ENCODE measurements at regions not wholly inside any gene's neighbourhood (a gene's known extent, or its start where the extent isn't known, plus 50 kb on each side); places are given as distances from the start of the nearest gene placed in this dataset.
"Not testable (repeated sequence)": the region's sequence is repeated elsewhere in the genome, so short reads cannot be mapped to it uniquely, and the experiment has no call there.

- DNase-seq (ENCODE audit: low read depth in 2 of 2), result no peak
Observed at GRCh38 chr7:12004581-12004980, 172.6 kb upstream of the THSD7A start.

GRCh38 chr7:12007576-12007975, 175.6 kb upstream of the THSD7A start:
- no peak for DNase-seq (ENCODE audit: low read depth in 2 of 2)

DNA sequence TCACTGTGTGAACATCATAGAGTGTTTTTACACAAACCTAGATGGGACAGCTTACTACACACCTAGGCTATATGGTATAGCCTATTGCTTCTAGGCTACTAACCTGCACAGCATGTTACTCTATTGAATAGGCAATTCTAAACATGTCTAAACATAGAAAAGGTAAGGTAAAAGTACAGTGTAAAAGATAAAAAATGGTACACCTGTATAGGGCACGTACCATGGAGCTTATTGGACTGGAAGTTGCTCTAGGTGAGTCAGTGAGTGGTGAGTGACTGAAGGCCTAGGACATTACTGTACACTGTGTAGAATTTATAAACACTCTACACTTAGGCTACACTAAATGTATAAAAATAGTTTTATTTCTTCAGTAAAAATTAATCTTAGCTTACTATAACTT, 182.0 kb upstream of the THSD7A start:
- DNase-seq (ENCODE audit: low read depth in 2 of 2), result no peak

DNA sequence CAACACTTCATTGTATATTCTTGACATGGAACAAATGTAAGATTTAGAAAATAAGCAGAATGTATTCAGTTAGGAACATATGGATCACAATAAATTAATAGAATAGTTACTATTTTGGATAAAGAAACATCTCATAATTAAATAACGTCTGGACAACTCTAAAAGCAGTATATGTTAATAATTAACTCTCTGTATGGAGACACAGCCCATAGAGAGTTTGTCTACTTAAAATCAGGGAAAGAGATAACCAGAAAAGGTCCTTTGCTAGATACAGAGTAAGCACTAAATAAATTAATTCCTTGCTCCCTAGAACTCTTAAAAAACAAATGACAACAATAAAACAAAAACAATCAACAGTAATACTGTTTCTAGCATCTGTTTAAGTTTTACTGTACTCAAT, 184.4 kb upstream of the THSD7A start:
- DNase-seq (ENCODE audit: low read depth in 2 of 2), result no peak

DNA sequence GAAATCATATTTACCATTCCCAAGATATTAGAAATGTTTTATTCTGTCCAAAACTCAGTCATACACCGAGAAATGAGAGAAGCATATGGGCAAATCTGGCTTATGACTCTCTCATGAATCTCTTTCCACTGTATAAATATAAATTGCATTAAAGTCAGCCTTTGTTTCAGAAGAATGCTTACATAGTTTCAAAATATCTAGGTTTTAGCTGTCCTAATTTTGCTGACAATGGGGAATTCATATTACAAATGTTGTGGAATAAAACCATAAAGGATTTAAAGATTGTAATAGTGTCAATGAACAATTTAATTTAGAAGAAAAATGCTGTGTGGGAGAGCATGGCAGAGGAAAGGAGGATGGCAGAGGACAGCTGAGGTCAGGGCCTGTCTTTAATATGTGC, 185.0 kb upstream of the THSD7A start:
- no peak for DNase-seq (ENCODE audit: low read depth in 2 of 2)

DNA sequence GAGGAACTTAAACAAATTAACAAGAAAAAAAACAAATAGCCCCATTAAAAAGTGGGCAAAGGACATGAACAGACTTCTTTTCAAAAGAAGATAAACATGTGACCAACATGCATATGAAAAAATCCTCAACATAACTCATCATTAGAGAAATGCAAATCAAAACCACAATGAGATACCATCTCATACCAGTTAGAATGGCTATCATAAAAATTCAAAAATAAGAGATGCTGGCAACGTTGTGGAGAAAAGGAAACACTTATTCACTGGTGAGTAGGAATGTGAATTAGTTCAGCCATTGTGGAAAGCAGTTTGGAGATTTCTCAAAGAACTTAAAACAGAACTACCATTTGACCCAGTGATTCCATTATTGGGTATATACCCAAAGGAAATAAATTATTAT, 189.1 kb upstream of the TMEM106B start:
- not testable (repeated sequence) for DNase-seq (ENCODE audit: low read depth in 2 of 2)

GRCh38 chr7:12025246-12025645, 185.8 kb upstream of the TMEM106B start:
- DNase-seq (ENCODE audit: low read depth in 2 of 2), result no peak

DNA sequence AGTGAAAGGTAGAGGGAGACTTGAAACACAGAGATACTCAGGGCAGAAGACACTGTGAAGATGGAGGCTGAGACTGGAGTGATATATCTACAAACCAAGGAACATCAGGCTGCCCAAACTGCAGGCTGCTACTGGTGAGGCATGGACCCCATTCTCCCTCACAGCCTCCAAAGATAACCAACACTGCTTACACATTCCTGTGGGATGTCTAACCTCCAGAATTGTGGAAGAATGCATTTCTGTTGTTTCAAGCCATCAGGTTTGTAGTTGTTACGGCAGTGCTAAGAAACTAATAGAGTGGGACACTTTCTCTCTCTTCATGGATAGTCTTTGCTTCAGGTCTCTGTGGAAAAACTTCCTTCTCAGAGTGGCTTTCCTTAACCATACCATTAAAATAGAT, 182.6 kb upstream of the TMEM106B start:
- DNase-seq (ENCODE audit: low read depth in 2 of 2), result no peak

GRCh38 chr7:12030116-12030515, 181.0 kb upstream of the TMEM106B start:
- no peak for DNase-seq (ENCODE audit: low read depth in 2 of 2)

- DNase-seq (ENCODE audit: low read depth in 2 of 2), result no peak
Observed at GRCh38 chr7:12031186-12031585, 179.9 kb upstream of the TMEM106B start.

GRCh38 chr7:12031638-12032037, 179.5 kb upstream of the TMEM106B start:
- DNase-seq (ENCODE audit: low read depth in 2 of 2), result no peak

DNA sequence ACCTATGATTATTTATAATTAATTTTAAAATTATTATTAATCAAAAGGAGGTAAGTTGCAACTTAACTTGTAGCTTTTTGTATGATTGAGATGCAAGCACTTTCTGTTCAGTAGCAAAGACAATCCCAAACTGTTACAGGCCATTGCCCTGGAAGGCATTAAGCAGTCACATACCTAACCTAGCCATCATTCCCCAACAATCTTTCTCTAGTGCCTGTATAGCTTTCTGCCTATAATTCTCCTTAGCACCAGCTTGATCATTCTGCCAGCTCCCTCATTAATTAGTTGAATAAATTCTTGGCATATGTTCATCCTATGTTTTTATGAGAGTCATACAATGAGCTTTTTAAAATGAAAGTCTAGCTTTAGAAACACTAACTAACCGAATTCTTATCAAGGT, 178.9 kb upstream of the TMEM106B start:
- no peak for DNase-seq (ENCODE audit: low read depth in 2 of 2)

- not testable (repeated sequence) for DNase-seq (ENCODE audit: low read depth in 2 of 2)
Observed at GRCh38 chr7:12043457-12043856, 167.6 kb upstream of the TMEM106B start.

DNA sequence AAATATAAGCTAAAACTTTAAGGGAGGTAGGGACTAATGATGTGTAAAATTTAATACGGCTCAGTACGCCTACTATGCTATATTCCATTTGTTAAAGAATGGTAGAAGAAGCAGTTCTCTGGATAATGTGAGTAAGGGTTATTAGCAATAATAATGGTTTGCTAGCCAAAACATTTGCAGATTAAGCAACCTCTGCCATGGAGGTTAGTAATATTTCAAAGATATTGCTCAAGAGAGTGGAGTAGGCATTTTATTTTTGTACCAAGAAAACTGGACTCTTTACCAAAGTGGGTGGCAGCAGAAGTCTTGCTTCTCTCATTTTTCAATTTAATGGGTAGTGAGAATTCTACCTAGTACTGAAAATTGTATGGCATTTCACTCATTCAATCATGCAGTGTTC, 158.9 kb upstream of the TMEM106B start:
- DNase-seq (ENCODE audit: low read depth in 2 of 2), result no peak

- no peak for DNase-seq (ENCODE audit: low read depth in 2 of 2)
Observed at GRCh38 chr7:12053561-12053960, 157.5 kb upstream of the TMEM106B start.

DNA sequence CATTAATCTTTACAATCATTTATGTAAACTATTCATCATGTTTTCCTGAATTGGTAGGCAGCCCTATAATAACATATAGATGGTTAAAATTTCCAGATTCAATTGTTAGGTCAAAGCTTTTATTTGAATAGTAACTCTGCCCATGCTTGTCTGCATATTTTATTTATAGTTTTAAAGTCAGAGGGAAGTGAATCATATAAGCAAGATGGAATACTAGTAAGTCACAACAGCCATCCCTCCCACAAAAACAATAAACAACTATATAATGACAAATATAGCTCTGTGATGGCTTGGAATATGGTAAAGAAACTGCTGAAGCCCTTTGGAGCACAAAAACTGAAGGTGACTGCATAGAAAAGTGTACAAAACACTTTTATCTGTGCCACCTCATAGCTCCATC, 156.3 kb upstream of the TMEM106B start:
- no peak for DNase-seq (ENCODE audit: low read depth in 2 of 2)

GRCh38 chr7:12056381-12056780, 154.7 kb upstream of the TMEM106B start:
- DNase-seq (ENCODE audit: low read depth in 2 of 2), result no peak

GRCh38 chr7:12056977-12057376, 154.1 kb upstream of the TMEM106B start:
- no peak for DNase-seq (ENCODE audit: low read depth in 2 of 2)

DNA sequence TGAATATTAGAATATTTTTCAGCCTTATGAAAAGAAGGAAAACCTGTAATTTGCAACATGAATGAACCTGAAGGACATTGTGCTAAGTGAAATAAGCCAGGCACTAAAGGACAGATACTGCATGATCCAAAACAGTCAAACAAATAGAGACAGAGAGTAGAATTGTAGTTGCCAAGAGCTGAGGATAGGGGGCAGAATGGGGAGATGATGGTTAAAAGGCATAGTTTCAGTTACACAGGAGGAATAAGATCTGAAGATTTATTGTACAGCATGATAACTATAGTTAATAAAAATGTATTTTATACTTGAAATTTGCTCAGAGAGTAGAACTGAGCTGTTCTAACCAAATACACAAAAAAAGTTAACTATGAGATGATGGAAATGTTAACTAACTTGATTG, 149.0 kb upstream of the TMEM106B start:
- no peak for DNase-seq (ENCODE audit: low read depth in 2 of 2)

DNA sequence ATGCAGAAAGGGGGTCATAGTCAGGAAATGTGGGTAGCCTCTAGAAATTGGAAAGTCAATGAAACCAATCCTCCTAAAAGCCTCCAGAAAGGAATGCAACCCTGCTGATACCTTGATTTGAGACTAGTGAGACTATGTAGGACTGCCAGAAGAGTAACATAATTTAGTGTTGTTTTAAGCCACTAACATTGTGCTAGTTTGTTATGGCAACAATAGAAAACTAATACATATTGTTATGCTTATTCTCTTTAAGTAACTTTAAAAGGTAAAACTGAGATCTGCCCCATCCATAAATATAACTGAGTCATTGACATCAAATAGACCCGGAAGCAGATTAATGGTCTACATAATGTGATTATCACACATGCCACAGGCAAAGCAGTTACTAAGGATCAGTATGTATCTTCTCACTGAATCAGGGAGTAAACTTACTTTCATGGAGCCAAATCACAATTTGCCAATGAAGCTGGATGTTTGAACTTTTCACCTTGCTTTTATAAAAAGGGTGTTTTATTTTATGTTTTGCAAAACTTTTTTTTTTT, 146.4 kb upstream of the TMEM106B start:
- DNase-seq (ENCODE audit: low read depth in 2 of 2), result no peak

DNA sequence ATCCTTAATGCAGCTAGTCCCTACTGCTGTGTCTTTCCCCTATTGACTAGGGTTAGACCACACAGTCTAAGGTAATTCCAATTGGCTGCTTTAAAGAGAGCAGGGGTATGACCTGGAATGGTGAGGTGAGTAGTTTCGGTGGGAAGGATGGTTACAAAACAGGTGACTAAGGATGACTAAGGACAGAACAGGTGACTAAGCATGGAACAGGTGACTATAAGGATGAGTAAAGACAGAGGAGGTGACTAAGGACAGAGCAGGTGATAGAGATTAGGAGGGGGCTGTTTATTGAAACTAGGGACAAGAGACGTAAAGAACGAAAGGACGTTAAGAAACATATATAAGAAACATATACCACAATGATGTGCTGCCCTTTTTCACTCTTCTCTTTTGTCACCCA, 145.1 kb upstream of the TMEM106B start:
- no peak for DNase-seq (ENCODE audit: low read depth in 2 of 2)

GRCh38 chr7:12066521-12066920, 144.6 kb upstream of the TMEM106B start:
- no peak for DNase-seq (ENCODE audit: low read depth in 2 of 2)

DNA sequence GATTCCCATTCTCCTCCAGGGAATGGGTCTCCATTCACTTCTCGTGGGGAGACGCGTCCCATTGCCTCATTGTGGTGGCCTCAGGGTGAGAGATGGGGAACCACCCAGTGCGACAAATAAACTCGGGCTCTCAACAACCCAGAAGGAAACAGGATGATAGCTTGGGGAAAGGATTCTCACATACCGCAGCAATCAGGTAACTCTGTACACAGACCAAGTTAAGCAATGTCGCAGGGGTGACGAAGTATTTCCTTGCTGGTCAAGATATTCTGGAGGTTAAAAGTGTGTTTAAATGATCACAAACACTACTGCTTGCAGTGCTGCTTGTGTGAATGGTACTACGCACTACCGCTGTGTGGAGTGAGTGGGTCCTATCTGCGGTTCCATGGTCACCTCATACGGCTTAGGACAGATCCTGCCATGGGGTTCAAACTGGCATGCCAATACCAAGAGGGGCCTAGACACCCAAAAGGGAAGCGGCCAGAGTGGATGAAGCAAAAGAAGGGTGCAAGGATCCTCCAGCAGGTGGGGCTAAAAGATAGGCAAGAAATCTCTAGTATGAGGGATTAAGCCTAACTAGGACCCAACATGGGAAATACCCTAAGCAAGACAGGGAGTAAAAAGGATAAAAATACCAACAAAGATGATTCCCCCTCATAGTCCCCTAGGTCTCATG, 143.8 kb upstream of the TMEM106B start:
- peak; percentile 11 to 18 for DNase-seq (ENCODE audit: low read depth in 2 of 2)

DNA sequence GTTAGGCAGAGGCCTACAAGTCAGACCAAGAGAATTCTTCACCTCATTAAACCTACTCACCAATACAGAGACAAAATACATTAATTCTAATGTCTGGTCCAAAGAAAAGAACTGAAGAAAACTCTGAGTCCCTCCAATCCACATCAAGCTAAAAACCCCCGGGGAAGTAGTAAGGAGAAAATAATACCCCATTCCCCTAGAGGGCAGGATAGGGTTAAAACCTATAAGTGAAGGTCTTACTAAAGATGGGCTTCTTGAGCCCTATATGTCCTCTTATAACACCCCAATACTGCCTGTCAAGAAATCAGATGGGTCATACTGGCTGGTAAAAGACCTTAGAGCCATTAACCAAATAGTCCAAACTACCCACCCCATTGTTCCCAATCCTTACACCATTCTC, 141.3 kb upstream of the TMEM106B start:
- DNase-seq (ENCODE audit: low read depth in 2 of 2), result no peak
